Body of pancreas (tissue), 4 donors: ENCODE measurements at regions not wholly inside any gene's neighbourhood (a gene's known extent, or its start where the extent isn't known, plus 50 kb on each side); places are given as distances from the start of the nearest gene placed in this dataset.
A peak's percentile ranks its signal among the peaks of the same experiment; 100 is the strongest.

Source experiments
- ATAC-seq: fragments of 150-250 bp; one replicate; pipeline ENCODE4 v1.9.1; 2016
- DNase-seq, 4 donors: peaks; one replicate each; pipeline ENCODE4 v3.0.0-alpha.2; 2019
- H3K27ac ChIP-seq, 4 donors: fragments of 200-600 bp; sonication (generic); 1 replicate in 3 of 4; 2 replicates in 1 of 4; pipeline versions ENCODE4 v1.5.1 to v1.6.1; 2016 to 2019; ENCODE audit warnings: mild to moderate bottlenecking in 1 of 4, mixed read lengths in 1 of 4, moderate library complexity in 1 of 4
- H3K27me3 ChIP-seq, 2 donors: fragments of 200-600 bp; sonication (generic); one replicate each; pipeline ENCODE4 v1.6.0; 2016; ENCODE audit warnings: mild to moderate bottlenecking in 1 of 2
- H3K36me3 ChIP-seq, 2 donors: fragments of 200-600 bp; sonication (generic); replicated peaks in 1 of 2; 2 replicates each; pipeline ENCODE4 v1.5.1; 2016; ENCODE audit warnings: low read depth in 2 of 2; ENCODE audit not compliant: insufficient read depth in 1 of 2
- H3K4me1 ChIP-seq: fragments of 200-600 bp; sonication (generic); one replicate; pipeline ENCODE4 v1.6.0; 2016
- H3K4me3 ChIP-seq, 2 donors: fragments of 200-600 bp; sonication (generic); 1 replicate in 1 of 2; 2 replicates in 1 of 2; pipeline ENCODE4 v1.5.1; 2016 to 2019
- H3K9me3 ChIP-seq, 3 donors: fragments of 200-600 bp; sonication (generic); 1 replicate in 2 of 3; 2 replicates in 1 of 3; pipeline ENCODE4 v1.5.1; 2016
- CTCF ChIP-seq, 7 experiments: fragments of 450-650 bp in 4 of 7; fragments of 200-600 bp in 3 of 7; sonication (generic) in 3 of 7; IDR thresholded peaks; one replicate each; pipeline ENCODE4 v1.5.1; 2016 to 2019; ENCODE audit warnings: antibody characterized with exemption in 7 of 7
- POLR2A ChIP-seq, 3 donors: fragments of 450-650 bp; IDR thresholded peaks; one replicate each; pipeline ENCODE4 v1.6.1; 2016; ENCODE audit warnings: antibody characterized with exemption in 3 of 3, mild to moderate bottlenecking in 2 of 3
- WGBS, 2 donors: methylation state at CpG; one replicate each; pipeline ENCODE4 v1.1.5; 2017; 5-methylcytosine and 5-hydroxymethylcytosine counted together
- intact Hi-C: fragments of 100-400 bp; cut with DNase I; formaldehyde crosslinking; loops from one replicate; pipeline ENCODE4 v1.15.1; 2023

- no peak for ATAC-seq
- TF ChIP-seq POLR2A (IDR thresholded peaks at IDR 0.05) (no peak), CTCF (IDR thresholded peaks at IDR 0.05) (no peak)
- peaks cover 9% of the 10 kb centered on the region for H3K4me1 ChIP-seq
- no peaks in the 10 kb centered on the region for H3K9me3 ChIP-seq
- no peak for DNase-seq
- no peaks in the 10 kb centered on the region for H3K27me3 ChIP-seq
- 82 to 83% methylated on average over 3 of the region's 3 CpGs for WGBS, 2 donors
- no peak overlapping the region for H3K4me3 ChIP-seq
- H3K27ac ChIP-seq: no peak overlapping the region
- intact Hi-C loops: no loop called here
- no peaks in the 10 kb centered on the region for H3K36me3 ChIP-seq
Measured at GRCh38 chr18:27608174-27608573, 423.1 kb upstream of the CHST9 start.

GRCh38 chr18:27606741-27607140 is 421.6 kb upstream of the CHST9 start:
- Histone ChIP-seq H3K4me1 (peaks cover 9% of the 10 kb centered on the region), H3K36me3 (no peaks in the 10 kb centered on the region), H3K4me3 (no peak overlapping the region), H3K27ac (no peak overlapping the region), H3K27me3 (no peaks in the 10 kb centered on the region), H3K9me3 (no peaks in the 10 kb centered on the region)
- no peak for TF ChIP-seq CTCF (IDR thresholded peaks at IDR 0.05)
- no peak for TF ChIP-seq POLR2A (IDR thresholded peaks at IDR 0.05)
- intact Hi-C loops: no loop called here
- 65 to 68% methylated on average over 2 of the region's 2 CpGs for WGBS, 2 donors
- ATAC-seq (no peak), DNase-seq (no peak)

GRCh38 chr18:27605107-27605834 is 420.2 kb upstream of the CHST9 start:
- peak; percentile 63 to 75 (median 71) for DNase-seq
- 20 to 21% methylated on average over 5 of the region's 5 CpGs for WGBS, 2 donors
- no peaks in the 10 kb centered on the region for H3K27me3 ChIP-seq
- intact Hi-C loops: no loop called here
- H3K4me3 ChIP-seq: no peak overlapping the region
- H3K36me3 ChIP-seq: no peaks in the 10 kb centered on the region
- peaks cover 9% of the 10 kb centered on the region for H3K4me1 ChIP-seq
- peak; percentile 87 for ATAC-seq
- no peak for TF ChIP-seq POLR2A (IDR thresholded peaks at IDR 0.05)
- TF ChIP-seq CTCF (IDR thresholded peaks at IDR 0.05): peak; percentile 61 to 81 (median 74)
- no peaks in the 10 kb centered on the region for H3K9me3 ChIP-seq
- no peak overlapping the region for H3K27ac ChIP-seq

- ATAC-seq: no peak
- no peak for DNase-seq
- TF ChIP-seq CTCF (IDR thresholded peaks at IDR 0.05): no peak
- no peak for TF ChIP-seq POLR2A (IDR thresholded peaks at IDR 0.05)
- H3K27ac ChIP-seq: no peak overlapping the region
- WGBS, 2 donors: 19 to 30% methylated on average over 4 of the region's 4 CpGs
- no peaks in the 10 kb centered on the region for H3K36me3 ChIP-seq
- no peaks in the 10 kb centered on the region for H3K27me3 ChIP-seq
- H3K9me3 ChIP-seq: no peaks in the 10 kb centered on the region
- peaks cover 9% of the 10 kb centered on the region for H3K4me1 ChIP-seq
- H3K4me3 ChIP-seq: no peak overlapping the region
- intact Hi-C loops: no loop called here
Measured at GRCh38 chr18:27604583-27604982, 419.5 kb upstream of the CHST9 start.

GRCh38 chr18:27602092-27602491 is 417.0 kb upstream of the CHST9 start:
- ATAC-seq: no peak
- H3K4me3 ChIP-seq: no peak overlapping the region
- no peaks in the 10 kb centered on the region for H3K27me3 ChIP-seq
- peaks cover 9% of the 10 kb centered on the region for H3K4me1 ChIP-seq
- WGBS, 2 donors: 85 to 94% methylated on average over 2 of the region's 2 CpGs
- no peak for DNase-seq
- no peak overlapping the region for H3K27ac ChIP-seq
- no peaks in the 10 kb centered on the region for H3K9me3 ChIP-seq
- TF ChIP-seq POLR2A (IDR thresholded peaks at IDR 0.05) (no peak), CTCF (IDR thresholded peaks at IDR 0.05) (no peak)
- intact Hi-C loops: no loop called here
- no peaks in the 10 kb centered on the region for H3K36me3 ChIP-seq
